ENCODE measurements at regions not wholly inside any gene's neighbourhood (a gene's known extent, or its start where the extent isn't known, plus 50 kb on each side); places are given as distances from the start of the nearest gene placed in this dataset.

GRCh38 chr15:87744815-87745214 lies 511.7 kb downstream of the NTRK3 start:
- no peak for TF ChIP-seq CTCF (IDR thresholded peaks at IDR 0.05 in 4 of 5, conservative IDR thresholded peaks at IDR 0.05 in 1 of 5)
- no peak for TF ChIP-seq POLR2A (IDR thresholded peaks at IDR 0.05)
